HEK293 (cell line): ENCODE measurements at regions not wholly inside any gene's neighbourhood (a gene's known extent, or its start where the extent isn't known, plus 50 kb on each side); places are given as distances from the start of the nearest gene placed in this dataset.

ENCODE experiments used
- CTCF ChIA-PET: fragments of 350-600 bp; formaldehyde crosslinking; extraction: SDS; loops from one replicate; lab custom pipeline; 2021; ENCODE audit warnings: antibody characterized with exemption; lab: Yijun Ruan, JAX
- POLR2A ChIA-PET: fragments of 300-600 bp; formaldehyde crosslinking; extraction: SDS; loops from one replicate; lab custom pipeline; 2020; ENCODE audit warnings: antibody characterized with exemption, inconsistent platforms; lab: Yijun Ruan, JAX
- H3K27ac ChIP-seq: fragments of 200-500 bp; sonication (Bioruptor generic); 2 replicates; pipeline ENCODE4 v1.5.1; 2014; ENCODE audit warnings: low read depth, low read length, control low read depth, inconsistent platforms; ENCODE audit errors: extremely low read depth
- H3K36me3 ChIP-seq, 2 experiments: fragments of 200-500 bp in 1 of 2; sonication (Bioruptor generic) in 1 of 2; 1 replicate in 1 of 2; 2 replicates in 1 of 2; pipeline ENCODE4 v1.5.1; 2014 to 2017; ENCODE audit warnings: inconsistent platforms in 2 of 2, low read length in 2 of 2; ENCODE audit not compliant: control insufficient read depth in 2 of 2, insufficient read depth in 1 of 2
- H3K4me1 ChIP-seq: fragments of 200-500 bp; sonication (Bioruptor generic); 2 replicates; pipeline ENCODE4 v1.5.1; 2014; ENCODE audit warnings: mild to moderate bottlenecking, low read length, inconsistent platforms; ENCODE audit not compliant: control insufficient read depth, insufficient read depth
- H3K4me3 ChIP-seq: 2 replicates; pipeline ENCODE4 v1.5.1; 2011; ENCODE audit warnings: low read depth, mild to moderate bottlenecking, control low read depth, low read length, moderate library complexity
- H3K9me3 ChIP-seq: fragments of 200-500 bp; sonication (Bioruptor generic); 2 replicates; pipeline ENCODE4 v1.5.1; 2014; ENCODE audit warnings: low read depth, low read length, inconsistent platforms; ENCODE audit not compliant: control insufficient read depth, insufficient read depth
- BCL6B ChIP-seq: fragments of 450-650 bp; formaldehyde crosslinking; IDR thresholded peaks from 2 replicates; pipeline ENCODE4 v1.5.1; 2017; ENCODE audit warnings: missing biosample characterization, missing genetic modification characterization
- GLI4 ChIP-seq: fragments of 450-650 bp; formaldehyde crosslinking; IDR thresholded peaks from 2 replicates; pipeline ENCODE4 v1.5.1; 2016; ENCODE audit warnings: missing biosample characterization, missing genetic modification characterization
- KLF10 ChIP-seq: fragments of 450-650 bp; IDR thresholded peaks from 2 replicates; pipeline ENCODE4 v1.5.1; 2018; ENCODE audit warnings: missing biosample characterization, mild to moderate bottlenecking, missing genetic modification characterization
- KLF16 ChIP-seq: fragments of 450-650 bp; formaldehyde crosslinking; IDR thresholded peaks from 2 replicates; pipeline ENCODE4 v1.5.1; 2017; ENCODE audit warnings: missing biosample characterization, missing genetic modification characterization
- REST ChIP-seq: fragments of 450-650 bp; formaldehyde crosslinking; IDR thresholded peaks from 2 replicates; pipeline ENCODE4 v1.5.1; 2016; ENCODE audit warnings: missing biosample characterization, missing genetic modification characterization
- TSHZ1 ChIP-seq: fragments of 450-650 bp; formaldehyde crosslinking; IDR thresholded peaks from 2 replicates; pipeline ENCODE4 v1.5.1; 2016; ENCODE audit warnings: missing biosample characterization, missing genetic modification characterization, borderline replicate concordance
- YY1 ChIP-seq: fragments of 450-650 bp; formaldehyde crosslinking; IDR thresholded peaks from 2 replicates; pipeline ENCODE4 v1.5.1; 2018; ENCODE audit warnings: missing biosample characterization, missing genetic modification characterization
- YY2 ChIP-seq: fragments of 450-650 bp; formaldehyde crosslinking; IDR thresholded peaks from 2 replicates; pipeline ENCODE4 v1.5.1; 2016; ENCODE audit warnings: missing biosample characterization, missing genetic modification characterization
- ZBTB1 ChIP-seq: fragments of 450-650 bp; formaldehyde crosslinking; IDR thresholded peaks from 2 replicates; pipeline ENCODE4 v1.5.1; 2016; ENCODE audit warnings: missing biosample characterization, missing genetic modification characterization
- ZBTB44 ChIP-seq: fragments of 450-650 bp; IDR thresholded peaks from 2 replicates; pipeline ENCODE4 v1.5.1; 2018; ENCODE audit warnings: missing biosample characterization, mild to moderate bottlenecking, missing genetic modification characterization
- ZNF10 ChIP-seq: fragments of 450-650 bp; formaldehyde crosslinking; IDR thresholded peaks from 2 replicates; pipeline ENCODE4 v1.5.1; 2017; ENCODE audit warnings: missing biosample characterization, missing genetic modification characterization
- ZNF112 ChIP-seq: fragments of 450-650 bp; formaldehyde crosslinking; IDR thresholded peaks from 2 replicates; pipeline ENCODE4 v1.5.0; 2017; ENCODE audit warnings: missing biosample characterization, missing genetic modification characterization
- ZNF133 ChIP-seq: fragments of 450-650 bp; formaldehyde crosslinking; IDR thresholded peaks from 2 replicates; pipeline ENCODE4 v1.5.1; 2016; ENCODE audit warnings: missing biosample characterization, missing genetic modification characterization
- ZNF157 ChIP-seq: fragments of 450-650 bp; formaldehyde crosslinking; IDR thresholded peaks from 2 replicates; pipeline ENCODE4 v1.5.1; 2016; ENCODE audit warnings: missing biosample characterization, missing genetic modification characterization
- ZNF2 ChIP-seq: fragments of 450-650 bp; formaldehyde crosslinking; IDR thresholded peaks from 2 replicates; pipeline ENCODE4 v1.5.1; 2016; ENCODE audit warnings: missing biosample characterization, missing genetic modification characterization
- ZNF211 ChIP-seq: fragments of 450-650 bp; formaldehyde crosslinking; IDR thresholded peaks from 2 replicates; pipeline ENCODE4 v1.5.1; 2016; ENCODE audit warnings: low read depth, missing biosample characterization, missing genetic modification characterization
- ZNF248 ChIP-seq: fragments of 450-650 bp; formaldehyde crosslinking; IDR thresholded peaks from 2 replicates; pipeline ENCODE4 v1.5.1; 2017; ENCODE audit warnings: missing biosample characterization, missing genetic modification characterization
- ZNF354C ChIP-seq: fragments of 450-650 bp; formaldehyde crosslinking; IDR thresholded peaks from 2 replicates; pipeline ENCODE4 v1.5.1; 2016; ENCODE audit warnings: missing biosample characterization, missing genetic modification characterization, low read depth, borderline replicate concordance
- ZNF544 ChIP-seq: fragments of 450-650 bp; formaldehyde crosslinking; IDR thresholded peaks from 2 replicates; pipeline ENCODE4 v1.5.0; 2017; ENCODE audit warnings: missing biosample characterization, missing genetic modification characterization
- ZNF549 ChIP-seq: fragments of 450-650 bp; IDR thresholded peaks from 2 replicates; pipeline ENCODE4 v1.5.1; 2018; ENCODE audit warnings: missing biosample characterization, missing genetic modification characterization, mild to moderate bottlenecking, inconsistent platforms, moderate library complexity
- ZNF558 ChIP-seq: fragments of 450-650 bp; formaldehyde crosslinking; IDR thresholded peaks from 2 replicates; pipeline ENCODE4 v1.5.1; 2016; ENCODE audit warnings: missing biosample characterization, missing genetic modification characterization
- ZNF629 ChIP-seq: fragments of 450-650 bp; formaldehyde crosslinking; IDR thresholded peaks from 2 replicates; pipeline ENCODE4 v1.5.1; 2017; ENCODE audit warnings: missing biosample characterization, missing genetic modification characterization
- ZNF704 ChIP-seq: fragments of 450-650 bp; formaldehyde crosslinking; IDR thresholded peaks from 2 replicates; pipeline ENCODE4 v1.5.1; 2016; ENCODE audit warnings: missing biosample characterization, missing genetic modification characterization
- ZNF792 ChIP-seq: fragments of 450-650 bp; formaldehyde crosslinking; IDR thresholded peaks from 2 replicates; pipeline ENCODE4 v1.5.1; 2016; ENCODE audit warnings: missing biosample characterization, missing genetic modification characterization
- ZSCAN4 ChIP-seq: fragments of 450-650 bp; formaldehyde crosslinking; IDR thresholded peaks from 2 replicates; pipeline ENCODE4 v1.5.1; 2017; ENCODE audit warnings: missing biosample characterization, missing genetic modification characterization

GRCh38 chr11:109978895-109979294 lies 114.3 kb upstream of the ZC3H12C start:
- ChIA-PET POLR2A (no interaction called here), CTCF (no interaction called here)
- Histone ChIP-seq H3K9me3 (no peaks in the 10 kb centered on the region), H3K4me3 (no peak overlapping the region), H3K27ac (no peak overlapping the region), H3K36me3 (no peaks in the 10 kb centered on the region), H3K4me1 (no peaks in the 10 kb centered on the region)
- no peak for TF ChIP-seq KLF10 (tag by site-specific recombination)
- no peak for TF ChIP-seq ZNF2
- TF ChIP-seq ZNF792 (tag by site-specific recombination) = no peak
- no peak for TF ChIP-seq ZNF10 (tag by site-specific recombination)
- TF ChIP-seq ZNF549 = no peak
- TF ChIP-seq ZSCAN4 = no peak
- TF ChIP-seq ZNF133 = no peak
- no peak for TF ChIP-seq ZNF211 (tag by site-specific recombination)
- TF ChIP-seq REST = no peak
- TF ChIP-seq ZNF248 (tag by site-specific recombination) = no peak
- no peak for TF ChIP-seq GLI4 (tag by site-specific recombination)
- no peak for TF ChIP-seq ZNF558 (tag by site-specific recombination)
- TF ChIP-seq ZNF704 (tag by site-specific recombination) = no peak
- TF ChIP-seq ZNF157 (tag by site-specific recombination) = no peak
- TF ChIP-seq TSHZ1 (tag by site-specific recombination) = no peak

- Histone ChIP-seq H3K36me3 (no peaks in the 10 kb centered on the region), H3K9me3 (no peaks in the 10 kb centered on the region), H3K27ac (no peak overlapping the region), H3K4me1 (no peaks in the 10 kb centered on the region), H3K4me3 (no peak overlapping the region)
- POLR2A ChIA-PET = no interaction called here
- CTCF ChIA-PET = no interaction called here
- no peak for TF ChIP-seq ZBTB44 (tag by site-specific recombination)
- no peak for TF ChIP-seq ZBTB1
- no peak for TF ChIP-seq ZNF211 (tag by site-specific recombination)
- TF ChIP-seq ZNF112 = no peak
- no peak for TF ChIP-seq YY2
- TF ChIP-seq BCL6B (tag by site-specific recombination) = no peak
- no peak for TF ChIP-seq YY1 (tag by site-specific recombination)
- no peak for TF ChIP-seq KLF16 (tag by site-specific recombination)
- no peak for TF ChIP-seq ZNF629
- TF ChIP-seq ZNF354C (tag by site-specific recombination) = no peak
- TF ChIP-seq ZNF544 = no peak
Measured at GRCh38 chr11:109981031-109981636, 112.1 kb upstream of the ZC3H12C start.
